ENCODE measurements at regions not wholly inside any gene's neighbourhood (a gene's known extent, or its start where the extent isn't known, plus 50 kb on each side); places are given as distances from the start of the nearest gene placed in this dataset.

DNA sequence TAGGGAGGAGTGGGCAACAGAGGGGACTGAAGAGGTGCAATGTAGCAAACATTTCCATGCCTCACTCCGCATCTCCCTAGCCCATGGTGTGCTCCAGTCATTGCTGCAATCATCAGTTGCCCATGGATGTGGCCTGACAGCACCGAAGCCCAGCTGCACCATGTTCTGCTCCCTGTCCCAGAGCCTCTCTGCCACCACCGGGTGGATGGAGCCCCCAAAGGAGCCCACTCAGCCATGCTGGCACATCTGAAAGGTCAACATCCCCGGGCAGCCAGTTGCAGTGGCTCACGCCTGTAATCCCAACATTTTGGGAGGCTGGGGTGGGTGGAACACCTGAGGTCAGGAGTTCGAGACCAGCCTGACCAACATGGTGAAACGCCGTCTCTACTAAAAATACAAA is 336.4 kb upstream of the ZMIZ1 start:
- TF ChIP-seq, protein P1, sequence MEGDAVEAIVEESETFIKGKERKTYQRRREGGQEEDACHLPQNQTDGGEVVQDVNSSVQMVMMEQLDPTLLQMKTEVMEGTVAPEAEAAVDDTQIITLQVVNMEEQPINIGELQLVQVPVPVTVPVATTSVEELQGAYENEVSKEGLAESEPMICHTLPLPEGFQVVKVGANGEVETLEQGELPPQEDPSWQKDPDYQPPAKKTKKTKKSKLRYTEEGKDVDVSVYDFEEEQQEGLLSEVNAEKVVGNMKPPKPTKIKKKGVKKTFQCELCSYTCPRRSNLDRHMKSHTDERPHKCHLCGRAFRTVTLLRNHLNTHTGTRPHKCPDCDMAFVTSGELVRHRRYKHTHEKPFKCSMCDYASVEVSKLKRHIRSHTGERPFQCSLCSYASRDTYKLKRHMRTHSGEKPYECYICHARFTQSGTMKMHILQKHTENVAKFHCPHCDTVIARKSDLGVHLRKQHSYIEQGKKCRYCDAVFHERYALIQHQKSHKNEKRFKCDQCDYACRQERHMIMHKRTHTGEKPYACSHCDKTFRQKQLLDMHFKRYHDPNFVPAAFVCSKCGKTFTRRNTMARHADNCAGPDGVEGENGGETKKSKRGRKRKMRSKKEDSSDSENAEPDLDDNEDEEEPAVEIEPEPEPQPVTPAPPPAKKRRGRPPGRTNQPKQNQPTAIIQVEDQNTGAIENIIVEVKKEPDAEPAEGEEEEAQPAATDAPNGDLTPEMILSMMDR (conservative IDR thresholded peaks at IDR 0.05; ENCODE audit: low read depth, low read length): no peak
- no peak for TF ChIP-seq EZH2 (IDR thresholded peaks at IDR 0.05; ENCODE audit: low read length, unreplicated experiment)
- TF ChIP-seq EZH2phosphoT487 (IDR thresholded peaks at IDR 0.05; ENCODE audit: borderline replicate concordance, low read length): no peak

Measured in PC-3 (cell line).